ENCODE measurements at regions not wholly inside any gene's neighbourhood (a gene's known extent, or its start where the extent isn't known, plus 50 kb on each side); places are given as distances from the start of the nearest gene placed in this dataset.
"Not testable (repeated sequence)": the region's sequence is repeated elsewhere in the genome, so short reads cannot be mapped to it uniquely, and the experiment has no call there.

DNA sequence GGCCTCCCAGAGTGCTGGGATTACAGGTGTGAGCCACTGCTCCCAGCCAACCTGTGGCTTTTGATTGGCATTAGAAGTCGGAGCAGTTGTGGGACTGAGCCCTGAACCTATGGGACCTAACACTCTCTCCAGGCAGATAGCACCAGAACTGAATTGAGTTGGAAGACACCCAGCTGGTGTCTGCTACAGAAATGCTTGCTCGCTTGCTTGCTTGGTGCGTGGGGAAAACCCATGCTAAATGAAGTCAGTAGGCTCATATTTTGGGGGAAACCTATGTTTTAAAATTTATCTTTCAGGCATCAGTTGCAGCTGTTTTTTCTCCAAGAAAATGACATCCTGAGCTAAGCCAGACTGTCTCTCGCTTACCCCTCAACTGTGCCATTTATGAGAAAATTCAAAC, 158.5 kb upstream of the RFC3 start:
- no peak overlapping the region for H3K4me3 ChIP-seq
- no peak for DNase-seq
- no peaks in the 10 kb centered on the region for H3K4me1 ChIP-seq
- ATAC-seq: no peak
- no peak overlapping the region for H3K27ac ChIP-seq
- intact Hi-C loops (cut with DNase I): no loop called here
- no peak for TF ChIP-seq CTCF (IDR thresholded peaks at IDR 0.05)
- no peaks in the 10 kb centered on the region for H3K36me3 ChIP-seq
- H3K27me3 ChIP-seq (ENCODE audit: low read depth): no peaks in the 10 kb centered on the region
- H3K9me3 ChIP-seq: no peaks in the 10 kb centered on the region

GRCh38 chr13:33659894-33660293, 158.1 kb upstream of the RFC3 start:
- Histone ChIP-seq H3K27ac (no peak overlapping the region), H3K4me1 (no peaks in the 10 kb centered on the region), H3K9me3 (no peaks in the 10 kb centered on the region), H3K27me3 (ENCODE audit: low read depth) (no peaks in the 10 kb centered on the region), H3K4me3 (no peak overlapping the region), H3K36me3 (no peaks in the 10 kb centered on the region)
- peak; percentile 56 to 58 for ATAC-seq
- DNase-seq: no peak
- intact Hi-C loops (cut with DNase I): no loop called here
- TF ChIP-seq CTCF (IDR thresholded peaks at IDR 0.05): no peak

GRCh38 chr13:33662392-33662791, 155.6 kb upstream of the RFC3 start:
- no peak for TF ChIP-seq CTCF (IDR thresholded peaks at IDR 0.05)
- Histone ChIP-seq H3K27ac (no peak overlapping the region), H3K4me3 (no peak overlapping the region), H3K27me3 (ENCODE audit: low read depth) (no peaks in the 10 kb centered on the region), H3K9me3 (no peaks in the 10 kb centered on the region), H3K36me3 (no peaks in the 10 kb centered on the region), H3K4me1 (no peaks in the 10 kb centered on the region)
- no peak for ATAC-seq
- intact Hi-C loops (cut with DNase I): no loop called here
- DNase-seq: no peak

DNA sequence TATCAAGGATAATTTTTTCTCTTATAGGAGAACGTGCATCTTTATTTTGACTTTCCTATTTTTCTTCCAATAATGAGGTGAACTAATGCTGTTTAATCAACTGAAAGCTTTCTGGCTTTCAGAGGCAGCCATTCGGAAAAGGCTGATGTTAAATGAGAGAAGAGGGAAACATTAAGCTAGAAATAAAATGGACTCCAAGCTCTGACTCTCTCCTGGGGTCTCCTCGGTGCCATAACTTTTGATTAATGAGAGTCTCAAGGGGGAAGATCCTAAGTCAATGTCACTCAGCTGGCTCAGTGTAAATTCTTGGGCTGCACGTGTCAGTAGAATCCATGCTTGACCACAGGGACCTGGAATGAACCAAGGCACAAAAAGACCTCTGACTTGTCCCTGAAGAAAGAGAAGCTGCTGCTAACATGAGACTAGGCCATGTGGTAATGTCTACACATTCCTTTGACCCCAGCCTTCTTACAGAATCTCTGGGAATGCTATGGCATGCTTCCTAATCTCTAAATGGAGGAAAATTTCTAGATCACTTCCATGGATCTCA, 152.2 kb upstream of the RFC3 start:
- H3K27ac ChIP-seq: no peak overlapping the region
- ATAC-seq (no peak), DNase-seq (no peak)
- H3K4me1 ChIP-seq: no peaks in the 10 kb centered on the region
- no peaks in the 10 kb centered on the region for H3K36me3 ChIP-seq
- H3K27me3 ChIP-seq (ENCODE audit: low read depth): no peaks in the 10 kb centered on the region
- no peak for TF ChIP-seq CTCF (IDR thresholded peaks at IDR 0.05)
- H3K9me3 ChIP-seq: no peaks in the 10 kb centered on the region
- intact Hi-C loops (cut with DNase I): no loop called here
- H3K4me3 ChIP-seq: no peak overlapping the region

DNA sequence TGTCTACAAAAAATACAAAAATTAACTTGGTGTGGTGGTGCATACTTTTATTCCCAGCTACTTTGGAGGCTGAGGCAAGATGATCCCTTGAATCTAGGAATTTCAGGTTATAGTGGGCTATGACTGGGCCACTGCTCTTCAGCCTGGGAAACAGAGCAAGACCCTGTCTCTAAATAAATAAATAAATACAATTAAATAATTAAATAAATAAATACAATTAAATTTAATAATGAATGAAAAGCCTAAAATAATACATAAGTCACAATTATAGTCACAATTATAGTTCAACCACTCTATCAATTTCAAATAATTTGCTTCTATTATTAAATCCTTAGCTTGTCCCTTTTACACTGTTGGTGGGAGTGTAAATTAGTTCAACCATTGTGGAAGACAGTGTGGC, 146.4 kb upstream of the RFC3 start:
- no peak for TF ChIP-seq CTCF (IDR thresholded peaks at IDR 0.05)
- Histone ChIP-seq H3K4me1 (peaks cover 11% of the 10 kb centered on the region), H3K4me3 (no peak overlapping the region), H3K27ac (no peak overlapping the region), H3K36me3 (no peaks in the 10 kb centered on the region), H3K9me3 (no peaks in the 10 kb centered on the region), H3K27me3 (ENCODE audit: low read depth) (no peaks in the 10 kb centered on the region)
- ATAC-seq (no peak), DNase-seq (no peak)
- intact Hi-C loops (cut with DNase I): no loop called here

DNA sequence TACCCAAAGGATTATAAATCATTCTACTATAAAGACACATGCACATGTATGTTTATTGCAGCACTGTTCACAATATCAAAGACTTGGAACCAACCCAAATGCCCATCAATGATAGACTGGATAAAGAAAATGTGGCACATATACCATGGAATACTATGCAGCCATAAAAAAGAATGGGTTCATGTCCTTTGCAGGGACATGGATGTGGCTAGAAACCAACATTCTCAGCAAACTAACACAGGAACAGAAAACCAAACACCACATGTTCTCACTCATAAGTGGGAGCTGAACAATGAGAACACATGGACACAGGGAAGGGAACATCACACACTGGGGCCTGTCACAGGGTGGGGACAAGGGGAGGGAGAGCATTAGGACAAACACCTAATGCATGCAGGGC, 145.9 kb upstream of the RFC3 start:
- H3K36me3 ChIP-seq; DNase-seq; H3K27me3 ChIP-seq (ENCODE audit: low read depth); H3K9me3 ChIP-seq; H3K27ac ChIP-seq; intact Hi-C loops (cut with DNase I); H3K4me3 ChIP-seq; ATAC-seq: not testable (repeated sequence)
- peaks cover 15% of the 10 kb centered on the region for H3K4me1 ChIP-seq

Data from lower lobe of right lung (tissue), 2 donors.